ENCODE measurements at regions not wholly inside any gene's neighbourhood (a gene's known extent, or its start where the extent isn't known, plus 50 kb on each side); places are given as distances from the start of the nearest gene placed in this dataset.

- 20% methylated on average over 7 of the region's 8 CpGs for WGBS (ENCODE audit: low lambda C conversion rate)
- Histone ChIP-seq H2AFZ (ENCODE audit: low read length) (no peak overlapping the region), H3K27ac (ENCODE audit: extremely low read length, insufficient read depth, low read length) (no peak overlapping the region), H3K9ac (ENCODE audit: insufficient read depth, low read depth, low read length) (no peak overlapping the region), H3K27me3 (ENCODE audit: control insufficient read depth in 1 of 2, insufficient read depth in 2 of 2, low read length in 2 of 2) (peaks cover 0 to 8% of the 10 kb centered on the region in 2 experiments; a peak in 2 of 5 replicates), H3K36me3 (replicated peaks in 1 of 2; ENCODE audit: control insufficient read depth in 1 of 2, insufficient read depth in 2 of 2, low read length in 2 of 2) (no peaks in the 10 kb centered on the region), H3K79me2 (ENCODE audit: insufficient read depth, low read length) (no peaks in the 10 kb centered on the region), H3K4me1 (ENCODE audit: insufficient read depth, low read length) (no peaks in the 10 kb centered on the region), H4K20me1 (ENCODE audit: insufficient read depth, low read length) (no peaks in the 10 kb centered on the region), H3K9me3 (ENCODE audit: low read length) (no peaks in the 10 kb centered on the region), H3K4me3 (replicated peaks in 1 of 3; ENCODE audit: insufficient read depth in 1 of 3, low read depth in 2 of 3, low read length in 3 of 3) (no peak overlapping the region), H3K4me2 (ENCODE audit: low read depth, low read length) (no peak overlapping the region)
- in situ Hi-C loops (cut with HindIII; ENCODE audit: extremely low pct_ligation_motif_present, low pct_unique_long_range_greater_than_20kb) (no loop called here), intact Hi-C loops (cut with micrococcal nuclease; ENCODE audit: unreplicated experiment) (no loop called here)
- FAIRE-seq (no peak), DNase-seq (ENCODE audit: low spot score) (no peak), ATAC-seq (no peak)
- ChIA-PET CTCF (ENCODE audit: low intra/inter-chr PET ratio, low total read pairs) (no interaction called here), POLR2A (no interaction called here)
- TF ChIP-seq, protein P1, sequence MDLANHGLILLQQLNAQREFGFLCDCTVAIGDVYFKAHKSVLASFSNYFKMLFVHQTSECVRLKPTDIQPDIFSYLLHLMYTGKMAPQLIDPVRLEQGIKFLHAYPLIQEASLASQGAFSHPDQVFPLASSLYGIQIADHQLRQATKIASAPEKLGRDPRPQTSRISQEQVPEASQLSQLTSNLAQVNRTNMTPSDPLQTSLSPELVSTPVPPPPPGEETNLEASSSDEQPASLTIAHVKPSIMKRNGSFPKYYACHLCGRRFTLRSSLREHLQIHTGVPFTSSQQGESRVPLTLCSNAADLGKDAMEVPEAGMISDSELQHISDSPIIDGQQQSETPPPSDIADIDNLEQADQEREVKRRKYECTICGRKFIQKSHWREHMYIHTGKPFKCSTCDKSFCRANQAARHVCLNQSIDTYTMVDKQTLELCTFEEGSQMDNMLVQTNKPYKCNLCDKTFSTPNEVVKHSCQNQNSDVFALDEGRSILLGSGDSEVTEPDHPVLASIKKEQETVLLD (CRISPR knock-in tag; IDR thresholded peaks at IDR 0.05; ENCODE audit: low read depth): no peak
- no peak for TF ChIP-seq ONECUT2 (CRISPR knock-in tag; IDR thresholded peaks at IDR 0.05)
- TF ChIP-seq ZNF382 (CRISPR knock-in tag; IDR thresholded peaks at IDR 0.05; ENCODE audit: borderline replicate concordance): no peak
- no peak for TF ChIP-seq SNAPC5 (CRISPR knock-in tag; IDR thresholded peaks at IDR 0.05; ENCODE audit: borderline replicate concordance)
- no peak for TF ChIP-seq ZNF431 (CRISPR knock-in tag; IDR thresholded peaks at IDR 0.05; ENCODE audit: borderline replicate concordance, low read depth)
- no peak for TF ChIP-seq RORA (CRISPR knock-in tag; IDR thresholded peaks at IDR 0.05)
- no peak for TF ChIP-seq FOXA1 (IDR thresholded peaks at IDR 0.05)
- no peak for TF ChIP-seq FOXA1 (CRISPR knock-in tag; IDR thresholded peaks at IDR 0.05)
- TF ChIP-seq, protein P2, sequence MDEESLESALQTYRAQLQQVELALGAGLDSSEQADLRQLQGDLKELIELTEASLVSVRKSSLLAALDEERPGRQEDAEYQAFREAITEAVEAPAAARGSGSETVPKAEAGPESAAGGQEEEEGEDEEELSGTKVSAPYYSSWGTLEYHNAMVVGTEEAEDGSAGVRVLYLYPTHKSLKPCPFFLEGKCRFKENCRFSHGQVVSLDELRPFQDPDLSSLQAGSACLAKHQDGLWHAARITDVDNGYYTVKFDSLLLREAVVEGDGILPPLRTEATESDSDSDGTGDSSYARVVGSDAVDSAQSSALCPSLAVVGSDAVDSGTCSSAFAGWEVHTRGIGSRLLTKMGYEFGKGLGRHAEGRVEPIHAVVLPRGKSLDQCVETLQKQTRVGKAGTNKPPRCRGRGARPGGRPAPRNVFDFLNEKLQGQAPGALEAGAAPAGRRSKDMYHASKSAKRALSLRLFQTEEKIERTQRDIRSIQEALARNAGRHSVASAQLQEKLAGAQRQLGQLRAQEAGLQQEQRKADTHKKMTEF (CRISPR knock-in tag; IDR thresholded peaks at IDR 0.05): no peak
- TF ChIP-seq DR1 (CRISPR knock-in tag; IDR thresholded peaks at IDR 0.05): no peak
- TF ChIP-seq, protein P3, sequence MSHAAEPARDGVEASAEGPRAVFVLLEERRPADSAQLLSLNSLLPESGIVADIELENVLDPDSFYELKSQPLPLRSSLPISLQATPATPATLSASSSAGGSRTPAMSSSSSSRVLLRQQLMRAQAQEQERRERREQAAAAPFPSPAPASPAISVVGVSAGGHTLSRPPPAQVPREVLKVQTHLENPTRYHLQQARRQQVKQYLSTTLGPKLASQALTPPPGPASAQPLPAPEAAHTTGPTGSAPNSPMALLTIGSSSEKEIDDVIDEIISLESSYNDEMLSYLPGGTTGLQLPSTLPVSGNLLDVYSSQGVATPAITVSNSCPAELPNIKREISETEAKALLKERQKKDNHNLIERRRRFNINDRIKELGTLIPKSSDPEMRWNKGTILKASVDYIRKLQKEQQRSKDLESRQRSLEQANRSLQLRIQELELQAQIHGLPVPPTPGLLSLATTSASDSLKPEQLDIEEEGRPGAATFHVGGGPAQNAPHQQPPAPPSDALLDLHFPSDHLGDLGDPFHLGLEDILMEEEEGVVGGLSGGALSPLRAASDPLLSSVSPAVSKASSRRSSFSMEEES (CRISPR knock-in tag; IDR thresholded peaks at IDR 0.05): no peak
- no peak for TF ChIP-seq ZNF343 (CRISPR knock-in tag; IDR thresholded peaks at IDR 0.05)
- TF ChIP-seq XRCC5 (optimal IDR thresholded peaks at IDR 0.05; ENCODE audit: low read length): no peak
- TF ChIP-seq SETDB1 (CRISPR knock-in tag; IDR thresholded peaks at IDR 0.05; ENCODE audit: borderline replicate concordance): no peak
- no peak for TF ChIP-seq SNRNP70 (IDR thresholded peaks at IDR 0.05; ENCODE audit: low read depth, low read length)
- TF ChIP-seq PLRG1 (conservative IDR thresholded peaks at IDR 0.05): no peak
- BruUV-seq (replicated peaks): no TSS peak
These were observed 473.9 kb upstream of the EEF2KMT start for GRCh38 chr16:5571446-5571845.

Measured in HepG2 (cell line).